HL-60 (cell line): ENCODE measurements at regions not wholly inside any gene's neighbourhood (a gene's known extent, or its start where the extent isn't known, plus 50 kb on each side); places are given as distances from the start of the nearest gene placed in this dataset.

ENCODE experiments used
- DNase-seq, 2 experiments: peaks; one replicate each; pipeline ENCODE4 v3.0.0-alpha.2; 2010 to 2020; ENCODE audit warnings: low read depth in 1 of 2, low spot score in 1 of 2
- H3K27ac ChIP-seq: fragments of 250-450 bp; sonication (Bioruptor Pico); replicated peaks from 2 replicates; pipeline ENCODE4 v1.5.1; 2020; ENCODE audit warnings: mild to moderate bottlenecking, moderate library complexity
- H3K27me3 ChIP-seq: fragments of 250-450 bp; sonication (Bioruptor Pico); 2 replicates; pipeline ENCODE4 v1.5.1; 2021; ENCODE audit warnings: mild to moderate bottlenecking, moderate library complexity; ENCODE audit not compliant: insufficient read depth, poor library complexity, severe bottlenecking
- H3K4me3 ChIP-seq: replicated peaks from 2 replicates; pipeline ENCODE4 v1.5.1; 2011; ENCODE audit warnings: mild to moderate bottlenecking, control low read depth, low read length; ENCODE audit not compliant: insufficient read depth
- GABPA ChIP-seq: IDR thresholded peaks from 2 replicates; pipeline ENCODE4 v1.6.1; 2012; ENCODE audit warnings: low read depth
- POLR2AphosphoS5 ChIP-seq: IDR thresholded peaks from 2 replicates; pipeline ENCODE4 v1.6.1; 2012; ENCODE audit warnings: low read depth
- REST ChIP-seq: IDR thresholded peaks from 2 replicates; pipeline ENCODE4 v1.6.1; 2012; ENCODE audit warnings: low read depth; ENCODE audit not compliant: insufficient replicate concordance
- SPI1 ChIP-seq: IDR thresholded peaks from 2 replicates; pipeline ENCODE4 v1.6.1; 2012; ENCODE audit warnings: low read depth, mild to moderate bottlenecking, borderline replicate concordance
- TF ChIP-seq, protein P1 (sequence below): IDR thresholded peaks from one replicate; pipeline ENCODE4 v1.5.1; 2011; ENCODE audit warnings: low read length, control low read depth, inconsistent platforms; ENCODE audit not compliant: insufficient read depth

DNA sequence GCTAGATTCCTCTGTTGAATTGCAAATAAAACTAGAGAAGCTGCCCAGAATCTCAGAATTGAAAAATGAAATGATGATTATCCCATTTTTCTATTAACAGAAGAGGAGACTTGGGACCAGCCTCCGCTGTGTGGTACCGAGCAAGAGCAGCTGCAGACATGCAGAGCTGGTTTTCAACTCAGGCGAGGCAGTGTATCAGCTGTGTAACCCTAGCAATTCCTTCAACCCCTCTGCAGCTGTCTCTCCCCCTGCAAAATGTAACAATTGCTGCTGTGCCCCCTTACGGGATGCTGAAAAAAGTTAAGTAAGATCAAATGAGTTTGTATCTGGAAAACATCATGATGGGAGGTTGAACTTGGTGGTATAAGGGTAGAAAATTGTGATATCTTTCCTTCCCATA lies 98.5 kb upstream of the C3orf80 start:
- Histone ChIP-seq H3K4me3 (no peak overlapping the region), H3K27ac (no peak overlapping the region), H3K27me3 (no peaks in the 10 kb centered on the region)
- TF ChIP-seq REST: no peak
- TF ChIP-seq, protein P1, sequence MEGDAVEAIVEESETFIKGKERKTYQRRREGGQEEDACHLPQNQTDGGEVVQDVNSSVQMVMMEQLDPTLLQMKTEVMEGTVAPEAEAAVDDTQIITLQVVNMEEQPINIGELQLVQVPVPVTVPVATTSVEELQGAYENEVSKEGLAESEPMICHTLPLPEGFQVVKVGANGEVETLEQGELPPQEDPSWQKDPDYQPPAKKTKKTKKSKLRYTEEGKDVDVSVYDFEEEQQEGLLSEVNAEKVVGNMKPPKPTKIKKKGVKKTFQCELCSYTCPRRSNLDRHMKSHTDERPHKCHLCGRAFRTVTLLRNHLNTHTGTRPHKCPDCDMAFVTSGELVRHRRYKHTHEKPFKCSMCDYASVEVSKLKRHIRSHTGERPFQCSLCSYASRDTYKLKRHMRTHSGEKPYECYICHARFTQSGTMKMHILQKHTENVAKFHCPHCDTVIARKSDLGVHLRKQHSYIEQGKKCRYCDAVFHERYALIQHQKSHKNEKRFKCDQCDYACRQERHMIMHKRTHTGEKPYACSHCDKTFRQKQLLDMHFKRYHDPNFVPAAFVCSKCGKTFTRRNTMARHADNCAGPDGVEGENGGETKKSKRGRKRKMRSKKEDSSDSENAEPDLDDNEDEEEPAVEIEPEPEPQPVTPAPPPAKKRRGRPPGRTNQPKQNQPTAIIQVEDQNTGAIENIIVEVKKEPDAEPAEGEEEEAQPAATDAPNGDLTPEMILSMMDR: no peak
- TF ChIP-seq SPI1: no peak
- TF ChIP-seq GABPA: no peak
- TF ChIP-seq POLR2AphosphoS5: no peak
- no peak for DNase-seq

- Histone ChIP-seq H3K4me3 (no peak overlapping the region), H3K27me3 (no peaks in the 10 kb centered on the region), H3K27ac (no peak overlapping the region)
- no peak for DNase-seq
- TF ChIP-seq SPI1 (no peak), REST (no peak), GABPA (no peak), POLR2AphosphoS5 (no peak)
- TF ChIP-seq, protein P1: no peak
Measured at GRCh38 chr3:160127308-160127707, 97.9 kb upstream of the C3orf80 start.

DNA sequence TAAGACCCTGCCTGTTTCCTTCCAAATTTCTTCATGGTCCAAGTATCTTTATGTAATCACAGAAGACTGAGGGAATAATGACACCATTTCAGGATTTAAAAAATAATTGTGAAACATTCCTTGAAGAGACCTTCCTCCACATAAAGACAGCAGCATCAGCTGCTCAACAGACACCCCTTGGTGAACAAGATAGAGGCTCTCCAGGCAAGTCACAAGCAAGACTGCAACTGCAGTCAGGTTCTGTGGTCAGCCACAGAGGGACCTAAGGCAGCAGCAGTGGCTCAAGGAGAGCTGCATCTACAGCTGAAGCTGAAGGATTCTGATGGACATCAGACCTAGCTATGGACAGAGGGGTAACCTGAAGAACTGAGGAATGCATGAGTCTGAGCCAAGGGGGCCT lies 97.2 kb upstream of the C3orf80 start:
- Histone ChIP-seq H3K27me3 (no peaks in the 10 kb centered on the region), H3K27ac (no peak overlapping the region), H3K4me3 (no peak overlapping the region)
- TF ChIP-seq, protein P1: no peak
- no peak for DNase-seq

GRCh38 chr3:160129459-160130061 lies 95.7 kb upstream of the C3orf80 start:
- Histone ChIP-seq H3K4me3 (no peak overlapping the region), H3K27me3 (no peaks in the 10 kb centered on the region), H3K27ac (no peak overlapping the region)
- TF ChIP-seq REST (no peak), POLR2AphosphoS5 (peak; percentile 50; the same call in 1 of the 2 replicates)
- peak in 1 of 2 experiments; percentile 46 for DNase-seq
